ENCODE measurements at regions not wholly inside any gene's neighbourhood (a gene's known extent, or its start where the extent isn't known, plus 50 kb on each side); places are given as distances from the start of the nearest gene placed in this dataset.
"Not testable (repeated sequence)": the region's sequence is repeated elsewhere in the genome, so short reads cannot be mapped to it uniquely, and the experiment has no call there.

GRCh38 chrX:28170713-28171112 lies 189.5 kb upstream of the DCAF8L1 start:
- no peaks in the 10 kb centered on the region for H3K27me3 ChIP-seq (ENCODE audit: control insufficient read depth, insufficient read depth, low read length)
- H3K4me3 ChIP-seq (ENCODE audit: low read depth, low read length) = no peak overlapping the region
- no peak for TF ChIP-seq CTCF (IDR thresholded peaks at IDR 0.05; ENCODE audit: insufficient read depth, low read length, poor library complexity, severe bottlenecking)
- H3K36me3 ChIP-seq (ENCODE audit: control insufficient read depth, insufficient read depth, low read length) = no peaks in the 10 kb centered on the region
- DNase-seq (ENCODE audit: low read depth) = no peak

GRCh38 chrX:28158019-28158777 lies 176.9 kb upstream of the DCAF8L1 start:
- Histone ChIP-seq H3K4me3 (ENCODE audit: low read depth, low read length) (no peak overlapping the region), H3K27me3 (ENCODE audit: control insufficient read depth, insufficient read depth, low read length) (no peaks in the 10 kb centered on the region), H3K36me3 (ENCODE audit: control insufficient read depth, insufficient read depth, low read length) (no peaks in the 10 kb centered on the region)
- no peak for TF ChIP-seq CTCF (IDR thresholded peaks at IDR 0.05; ENCODE audit: insufficient read depth, low read length, poor library complexity, severe bottlenecking)
- DNase-seq (ENCODE audit: low read depth) = no peak

GRCh38 chrX:28152263-28152662 lies 171.0 kb upstream of the DCAF8L1 start:
- H3K36me3 ChIP-seq (ENCODE audit: control insufficient read depth, insufficient read depth, low read length); DNase-seq (ENCODE audit: low read depth); H3K4me3 ChIP-seq (ENCODE audit: low read depth, low read length); H3K27me3 ChIP-seq (ENCODE audit: control insufficient read depth, insufficient read depth, low read length): not testable (repeated sequence)

- Histone ChIP-seq H3K4me3 (ENCODE audit: low read depth, low read length) (no peak overlapping the region), H3K27me3 (ENCODE audit: control insufficient read depth, insufficient read depth, low read length) (no peaks in the 10 kb centered on the region), H3K36me3 (ENCODE audit: control insufficient read depth, insufficient read depth, low read length) (no peaks in the 10 kb centered on the region)
- no peak for DNase-seq (ENCODE audit: low read depth)
- TF ChIP-seq CTCF (IDR thresholded peaks at IDR 0.05; ENCODE audit: insufficient read depth, low read length, poor library complexity, severe bottlenecking) = no peak
Observed at GRCh38 chrX:28135378-28136047, 154.3 kb upstream of the DCAF8L1 start.

GRCh38 chrX:28133763-28134162 lies 152.5 kb upstream of the DCAF8L1 start:
- Histone ChIP-seq H3K36me3 (ENCODE audit: control insufficient read depth, insufficient read depth, low read length) (no peaks in the 10 kb centered on the region), H3K4me3 (ENCODE audit: low read depth, low read length) (no peak overlapping the region), H3K27me3 (ENCODE audit: control insufficient read depth, insufficient read depth, low read length) (no peaks in the 10 kb centered on the region)
- TF ChIP-seq CTCF (IDR thresholded peaks at IDR 0.05; ENCODE audit: insufficient read depth, low read length, poor library complexity, severe bottlenecking) = no peak
- DNase-seq (ENCODE audit: low read depth) = no peak

GRCh38 chrX:28127662-28128061 lies 146.4 kb upstream of the DCAF8L1 start:
- no peak for DNase-seq (ENCODE audit: low read depth)
- TF ChIP-seq CTCF (IDR thresholded peaks at IDR 0.05; ENCODE audit: insufficient read depth, low read length, poor library complexity, severe bottlenecking) = no peak
- H3K36me3 ChIP-seq (ENCODE audit: control insufficient read depth, insufficient read depth, low read length) = no peaks in the 10 kb centered on the region
- H3K4me3 ChIP-seq (ENCODE audit: low read depth, low read length) = no peak overlapping the region
- no peaks in the 10 kb centered on the region for H3K27me3 ChIP-seq (ENCODE audit: control insufficient read depth, insufficient read depth, low read length)

All from kidney epithelial cell (primary cell).